Islet of Langerhans (tissue), 1 donor: ENCODE measurements at regions not wholly inside any gene's neighbourhood (a gene's known extent, or its start where the extent isn't known, plus 50 kb on each side); places are given as distances from the start of the nearest gene placed in this dataset.

Experiments used
- FAIRE-seq: peaks from one replicate; lab custom pipeline; 2011; peaks lifted over from hg19 to GRCh38; lab: Jason Lieb, UNC

- no peak for FAIRE-seq
Observed at GRCh38 chr6:114783783-114784182, 441.0 kb upstream of the HS3ST5 start.

DNA sequence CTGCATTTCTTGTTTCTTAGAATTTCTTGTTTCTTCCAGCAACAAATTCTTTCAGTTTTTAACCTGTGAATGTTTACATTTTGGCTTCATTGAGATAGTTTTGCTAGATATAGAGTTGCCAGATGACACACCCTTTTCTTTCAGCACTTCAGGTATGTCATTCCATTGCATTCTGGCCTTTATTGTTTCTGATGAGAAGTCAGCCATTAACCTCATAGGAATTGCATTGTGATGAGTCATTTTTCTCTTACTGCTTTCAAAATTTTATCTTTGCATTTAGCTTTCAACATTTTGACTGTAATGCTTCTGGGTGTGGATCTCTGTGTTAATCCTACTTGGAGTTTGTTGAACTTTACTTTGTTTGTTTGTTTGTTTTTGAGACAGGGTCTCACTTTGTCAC lies 440.3 kb upstream of the HS3ST5 start:
- FAIRE-seq: no peak

GRCh38 chr6:114764866-114765265 lies 422.0 kb upstream of the HS3ST5 start:
- no peak for FAIRE-seq

GRCh38 chr6:114762145-114762544 lies 419.3 kb upstream of the HS3ST5 start:
- no peak for FAIRE-seq

DNA sequence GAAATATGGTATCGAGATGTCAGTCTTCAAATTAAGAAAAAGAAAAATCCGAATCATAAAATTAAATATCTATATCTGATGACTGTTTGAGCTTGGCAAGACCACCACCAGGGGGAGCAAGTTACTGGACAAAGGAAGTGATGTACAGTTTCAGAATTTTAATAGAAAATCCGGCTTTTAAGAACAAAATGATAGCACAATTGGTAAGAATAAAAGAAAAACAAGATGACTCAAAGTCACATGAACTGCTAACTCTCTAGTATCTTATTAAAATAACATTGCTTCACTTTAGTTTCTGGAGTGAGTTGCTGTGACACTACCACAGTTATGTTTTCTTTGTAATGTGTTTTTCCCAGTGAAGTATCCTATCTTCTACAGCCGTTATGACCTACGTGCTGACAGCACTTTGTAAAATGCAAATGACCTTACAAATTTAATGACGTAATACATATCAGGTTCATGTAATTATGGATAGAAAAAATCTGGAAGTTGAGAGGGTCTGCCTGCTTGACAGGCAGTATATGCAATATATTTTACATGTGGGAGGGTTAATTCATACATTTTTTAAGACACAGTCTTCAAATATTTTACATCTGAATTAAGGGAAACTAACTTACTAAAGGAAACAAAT lies 405.3 kb upstream of the HS3ST5 start:
- peak; percentile 95 for FAIRE-seq

GRCh38 chr6:114740547-114740946 lies 397.7 kb upstream of the HS3ST5 start:
- no peak for FAIRE-seq

- no peak for FAIRE-seq
Observed at GRCh38 chr6:114739656-114740055, 396.8 kb upstream of the HS3ST5 start.

- FAIRE-seq: no peak
Observed at GRCh38 chr6:114735025-114735735, 392.4 kb upstream of the HS3ST5 start.

DNA sequence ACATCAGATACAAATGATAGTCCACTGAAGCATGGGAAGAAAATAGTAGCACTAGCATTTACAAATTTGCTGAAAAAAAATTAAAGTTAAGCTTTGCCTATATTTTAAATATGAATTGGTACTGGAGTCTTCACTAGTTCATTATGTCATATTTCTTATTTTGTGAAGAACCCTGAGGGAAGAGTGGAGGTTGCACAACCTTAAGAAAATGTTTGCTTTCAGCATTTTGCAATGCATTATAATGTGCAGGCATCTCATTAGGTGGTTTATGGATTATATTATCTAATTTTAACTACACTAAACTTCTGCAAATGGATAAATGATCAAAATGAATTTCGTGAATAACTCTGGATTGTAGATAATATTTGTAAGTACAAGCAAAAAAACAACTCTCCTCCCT lies 390.8 kb upstream of the HS3ST5 start:
- FAIRE-seq: no peak

- no peak for FAIRE-seq
Observed at GRCh38 chr6:114718716-114719270, 376.0 kb upstream of the HS3ST5 start.

GRCh38 chr6:114718186-114718585 lies 375.4 kb upstream of the HS3ST5 start:
- no peak for FAIRE-seq

DNA sequence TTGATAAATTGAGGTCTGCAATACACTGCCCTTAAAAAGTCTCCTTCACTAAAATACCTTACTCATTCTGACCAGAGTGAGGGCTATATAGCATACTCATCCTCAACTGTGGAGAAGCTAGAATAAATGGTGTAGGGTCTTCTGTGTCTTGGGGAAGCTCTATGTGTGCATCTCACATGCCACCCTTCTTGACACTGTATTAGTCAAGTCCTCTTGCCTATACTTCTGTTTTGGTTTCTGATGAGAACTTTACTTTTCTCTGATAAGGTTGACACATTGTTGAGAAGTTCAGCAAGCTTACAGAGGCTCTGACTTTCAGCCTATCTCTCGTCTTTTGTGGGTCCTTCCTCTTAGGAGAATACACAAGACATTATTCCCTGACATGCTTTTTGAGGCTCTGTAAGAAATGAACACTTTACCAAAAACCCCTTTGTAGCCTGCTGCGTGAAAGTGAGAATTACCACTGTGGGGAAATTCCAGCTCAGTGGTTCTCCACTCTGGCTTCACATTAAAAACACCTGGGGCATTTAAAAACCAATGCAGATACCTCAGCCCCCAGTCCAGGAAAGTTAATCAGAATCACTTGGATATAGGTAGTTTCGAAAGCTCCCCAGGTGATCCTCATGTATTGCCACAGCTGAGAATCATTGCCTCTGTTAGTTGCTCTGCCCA lies 372.1 kb upstream of the HS3ST5 start:
- no peak for FAIRE-seq

DNA sequence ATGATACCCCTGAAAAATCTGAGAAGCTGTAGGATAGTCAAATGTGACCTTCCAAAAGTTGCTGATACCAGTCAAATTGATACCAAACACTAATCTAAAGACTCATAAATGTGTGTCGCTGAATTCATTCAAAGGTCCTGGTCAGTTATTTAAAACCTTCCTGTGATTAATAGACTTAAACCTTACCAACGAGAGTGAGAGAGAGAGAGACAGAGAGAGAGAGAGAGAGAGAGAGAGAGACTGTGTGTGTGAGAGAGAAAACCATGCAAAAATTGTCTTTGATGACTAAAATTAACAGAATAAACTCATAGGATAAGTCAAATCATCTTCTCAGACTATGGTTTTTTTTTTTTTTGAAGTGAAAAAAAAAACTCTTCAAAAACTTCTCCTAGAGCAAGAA lies 370.9 kb upstream of the HS3ST5 start:
- no peak for FAIRE-seq

GRCh38 chr6:114712129-114712662 lies 369.4 kb upstream of the HS3ST5 start:
- FAIRE-seq: no peak

DNA sequence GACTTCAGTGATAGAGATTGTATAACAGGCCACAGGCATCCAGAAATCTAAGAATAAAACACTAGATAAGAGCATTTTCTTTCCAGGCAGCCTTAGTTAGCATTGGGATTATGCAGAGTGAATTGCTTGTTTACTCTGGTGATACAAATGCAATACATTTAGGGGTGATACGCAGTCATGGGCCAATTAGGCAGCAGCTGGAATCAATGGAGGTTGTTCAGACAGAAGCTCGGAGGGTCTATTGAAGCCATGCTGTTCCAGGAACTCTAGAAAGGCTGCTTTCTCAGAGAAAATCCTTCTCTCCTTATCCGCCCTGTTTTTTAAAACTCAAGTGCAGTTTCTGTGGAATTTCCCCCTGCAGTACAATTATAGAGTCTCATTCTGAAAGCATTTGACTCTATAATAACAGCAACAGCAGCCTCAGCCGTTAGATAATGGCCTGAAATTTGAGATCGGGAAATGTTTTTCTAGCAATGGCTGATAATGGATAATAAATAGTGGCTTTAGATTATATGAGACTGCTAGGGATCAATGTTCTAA lies 364.3 kb upstream of the HS3ST5 start:
- no peak for FAIRE-seq

GRCh38 chr6:114690625-114691024 lies 347.8 kb upstream of the HS3ST5 start:
- no peak for FAIRE-seq

DNA sequence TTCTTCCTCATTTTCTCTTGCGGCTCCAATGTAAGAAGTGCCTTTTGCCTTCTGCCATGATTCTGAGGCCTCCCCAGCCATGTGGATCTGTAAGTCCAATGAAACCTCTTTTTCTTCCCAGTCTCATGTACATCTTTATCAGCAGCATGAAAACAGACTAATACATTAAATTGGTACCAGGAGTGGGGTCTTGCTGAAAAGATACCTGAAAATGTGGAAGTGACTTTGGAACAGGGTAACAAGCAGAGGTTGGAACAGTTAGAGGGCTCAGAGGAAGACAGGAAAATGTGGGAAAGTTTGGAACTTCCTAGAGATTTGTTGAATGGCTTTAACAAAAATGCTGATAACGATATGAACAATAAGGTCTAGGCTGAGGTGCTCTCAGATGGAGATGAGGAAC lies 316.7 kb upstream of the HS3ST5 start:
- no peak for FAIRE-seq

DNA sequence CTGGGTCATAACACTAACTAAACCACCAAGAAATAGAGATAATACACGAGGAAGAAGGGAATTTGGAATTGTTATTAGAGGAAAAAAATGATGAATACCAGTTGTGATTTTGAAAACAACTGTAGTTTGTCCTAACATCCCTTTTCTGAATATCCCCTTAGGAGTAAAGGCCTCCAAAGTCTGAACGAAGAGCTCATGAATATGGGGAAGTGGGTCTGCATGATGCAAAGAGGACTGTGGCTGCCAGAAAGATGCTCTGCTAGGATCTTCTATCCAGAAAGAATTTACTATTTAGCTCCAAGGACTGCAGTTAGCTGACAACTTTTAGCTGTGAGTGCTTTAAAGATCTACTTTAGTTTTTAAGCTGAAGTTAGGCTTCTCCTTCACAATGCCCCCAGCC lies 308.8 kb upstream of the HS3ST5 start:
- FAIRE-seq: no peak

DNA sequence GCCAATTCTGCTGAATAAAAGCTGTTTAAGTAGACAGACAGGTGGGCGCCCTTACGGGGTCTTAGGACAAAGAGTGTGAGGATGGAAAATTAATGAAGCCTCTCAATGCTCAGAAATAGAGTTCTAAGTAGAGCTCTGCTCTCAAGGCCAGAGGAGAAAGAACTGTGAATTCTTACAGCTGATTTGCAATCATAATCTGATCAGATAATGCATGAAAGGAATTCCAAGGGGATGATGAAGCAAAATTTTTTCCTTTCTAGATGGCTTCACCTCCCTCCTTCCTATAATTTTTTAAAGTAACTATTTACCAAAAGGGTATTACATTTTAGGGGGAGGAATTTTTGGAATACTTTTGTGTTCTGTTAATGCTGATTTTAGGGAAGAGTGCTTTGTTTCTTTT lies 308.1 kb upstream of the HS3ST5 start:
- FAIRE-seq: no peak

GRCh38 chr6:114649298-114649697 lies 306.5 kb upstream of the HS3ST5 start:
- no peak for FAIRE-seq

GRCh38 chr6:114648847-114649246 lies 306.0 kb upstream of the HS3ST5 start:
- no peak for FAIRE-seq

- no peak for FAIRE-seq
Observed at GRCh38 chr6:114638341-114638740, 295.5 kb upstream of the HS3ST5 start.

- FAIRE-seq: no peak
Observed at GRCh38 chr6:114634016-114634415, 291.2 kb upstream of the HS3ST5 start.
